ENCODE measurements at regions not wholly inside any gene's neighbourhood (a gene's known extent, or its start where the extent isn't known, plus 50 kb on each side); places are given as distances from the start of the nearest gene placed in this dataset.

GRCh38 chr7:136069840-136070529 lies 92.8 kb upstream of the MTPN start:
- TF ChIP-seq, protein P1, sequence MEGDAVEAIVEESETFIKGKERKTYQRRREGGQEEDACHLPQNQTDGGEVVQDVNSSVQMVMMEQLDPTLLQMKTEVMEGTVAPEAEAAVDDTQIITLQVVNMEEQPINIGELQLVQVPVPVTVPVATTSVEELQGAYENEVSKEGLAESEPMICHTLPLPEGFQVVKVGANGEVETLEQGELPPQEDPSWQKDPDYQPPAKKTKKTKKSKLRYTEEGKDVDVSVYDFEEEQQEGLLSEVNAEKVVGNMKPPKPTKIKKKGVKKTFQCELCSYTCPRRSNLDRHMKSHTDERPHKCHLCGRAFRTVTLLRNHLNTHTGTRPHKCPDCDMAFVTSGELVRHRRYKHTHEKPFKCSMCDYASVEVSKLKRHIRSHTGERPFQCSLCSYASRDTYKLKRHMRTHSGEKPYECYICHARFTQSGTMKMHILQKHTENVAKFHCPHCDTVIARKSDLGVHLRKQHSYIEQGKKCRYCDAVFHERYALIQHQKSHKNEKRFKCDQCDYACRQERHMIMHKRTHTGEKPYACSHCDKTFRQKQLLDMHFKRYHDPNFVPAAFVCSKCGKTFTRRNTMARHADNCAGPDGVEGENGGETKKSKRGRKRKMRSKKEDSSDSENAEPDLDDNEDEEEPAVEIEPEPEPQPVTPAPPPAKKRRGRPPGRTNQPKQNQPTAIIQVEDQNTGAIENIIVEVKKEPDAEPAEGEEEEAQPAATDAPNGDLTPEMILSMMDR (IDR thresholded peaks at IDR 0.05), result no peak
- no peak for TF ChIP-seq SIN3A (IDR thresholded peaks at IDR 0.05; ENCODE audit: borderline replicate concordance, insufficient read depth, low read depth, low read length)
- TF ChIP-seq POLR2AphosphoS5 (IDR thresholded peaks at IDR 0.05; ENCODE audit: low read depth, low read length), result no peak
- TF ChIP-seq, protein P2, sequence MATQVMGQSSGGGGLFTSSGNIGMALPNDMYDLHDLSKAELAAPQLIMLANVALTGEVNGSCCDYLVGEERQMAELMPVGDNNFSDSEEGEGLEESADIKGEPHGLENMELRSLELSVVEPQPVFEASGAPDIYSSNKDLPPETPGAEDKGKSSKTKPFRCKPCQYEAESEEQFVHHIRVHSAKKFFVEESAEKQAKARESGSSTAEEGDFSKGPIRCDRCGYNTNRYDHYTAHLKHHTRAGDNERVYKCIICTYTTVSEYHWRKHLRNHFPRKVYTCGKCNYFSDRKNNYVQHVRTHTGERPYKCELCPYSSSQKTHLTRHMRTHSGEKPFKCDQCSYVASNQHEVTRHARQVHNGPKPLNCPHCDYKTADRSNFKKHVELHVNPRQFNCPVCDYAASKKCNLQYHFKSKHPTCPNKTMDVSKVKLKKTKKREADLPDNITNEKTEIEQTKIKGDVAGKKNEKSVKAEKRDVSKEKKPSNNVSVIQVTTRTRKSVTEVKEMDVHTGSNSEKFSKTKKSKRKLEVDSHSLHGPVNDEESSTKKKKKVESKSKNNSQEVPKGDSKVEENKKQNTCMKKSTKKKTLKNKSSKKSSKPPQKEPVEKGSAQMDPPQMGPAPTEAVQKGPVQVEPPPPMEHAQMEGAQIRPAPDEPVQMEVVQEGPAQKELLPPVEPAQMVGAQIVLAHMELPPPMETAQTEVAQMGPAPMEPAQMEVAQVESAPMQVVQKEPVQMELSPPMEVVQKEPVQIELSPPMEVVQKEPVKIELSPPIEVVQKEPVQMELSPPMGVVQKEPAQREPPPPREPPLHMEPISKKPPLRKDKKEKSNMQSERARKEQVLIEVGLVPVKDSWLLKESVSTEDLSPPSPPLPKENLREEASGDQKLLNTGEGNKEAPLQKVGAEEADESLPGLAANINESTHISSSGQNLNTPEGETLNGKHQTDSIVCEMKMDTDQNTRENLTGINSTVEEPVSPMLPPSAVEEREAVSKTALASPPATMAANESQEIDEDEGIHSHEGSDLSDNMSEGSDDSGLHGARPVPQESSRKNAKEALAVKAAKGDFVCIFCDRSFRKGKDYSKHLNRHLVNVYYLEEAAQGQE (IDR thresholded peaks at IDR 0.05; ENCODE audit: insufficient read depth in 1 of 2, low read depth in 2 of 2, low read length in 1 of 2), result no peak

All from Panc1 (cell line).